NCI-H774 (cell line): ENCODE measurements at regions not wholly inside any gene's neighbourhood (a gene's known extent, or its start where the extent isn't known, plus 50 kb on each side); places are given as distances from the start of the nearest gene placed in this dataset.
"Not testable (repeated sequence)": the region's sequence is repeated elsewhere in the genome, so short reads cannot be mapped to it uniquely, and the experiment has no call there.

ENCODE experiments used
- DNase-seq: peaks from one replicate; lab custom pipeline; 2025; lab: John Stamatoyannopoulos, UW

DNA sequence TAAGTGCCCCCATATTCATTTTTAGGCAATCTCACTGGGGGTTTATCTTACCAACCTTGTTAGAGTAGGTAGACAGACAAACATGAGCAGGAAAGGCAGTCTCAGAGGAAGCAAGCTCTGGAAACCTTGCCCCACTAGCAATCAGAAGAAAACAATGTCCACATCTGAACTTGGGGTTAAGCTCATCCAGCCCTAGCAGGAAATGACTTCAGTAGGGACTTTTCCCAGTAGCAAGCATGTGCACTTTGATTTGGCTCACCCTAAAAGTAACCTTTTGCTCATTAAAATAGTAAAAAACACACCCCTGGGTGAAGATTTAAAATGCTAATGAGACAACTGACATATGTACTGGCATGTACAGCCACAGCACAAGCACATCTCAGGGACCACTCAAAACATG lies 175.5 kb downstream of the AKAIN1 start:
- DNase-seq: no peak

DNA sequence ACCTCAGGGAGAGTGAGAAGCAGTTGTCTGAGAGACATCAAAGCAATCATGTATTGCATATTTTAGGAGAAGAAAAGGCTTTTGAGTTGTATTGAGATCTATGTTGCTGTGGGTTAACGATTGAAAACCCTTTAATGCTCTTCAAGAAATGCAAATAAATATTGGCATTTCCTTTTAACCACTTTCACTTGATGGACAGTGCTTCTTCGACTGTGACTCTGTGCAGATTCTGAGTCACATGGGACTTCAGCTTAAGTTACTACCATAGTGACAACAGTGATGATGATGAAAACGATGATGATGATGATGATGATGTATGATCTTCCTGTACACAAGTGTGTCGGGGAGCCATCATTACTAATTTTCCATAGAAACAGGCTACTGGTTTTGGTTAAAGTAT lies 181.8 kb downstream of the AKAIN1 start:
- no peak for DNase-seq

DNA sequence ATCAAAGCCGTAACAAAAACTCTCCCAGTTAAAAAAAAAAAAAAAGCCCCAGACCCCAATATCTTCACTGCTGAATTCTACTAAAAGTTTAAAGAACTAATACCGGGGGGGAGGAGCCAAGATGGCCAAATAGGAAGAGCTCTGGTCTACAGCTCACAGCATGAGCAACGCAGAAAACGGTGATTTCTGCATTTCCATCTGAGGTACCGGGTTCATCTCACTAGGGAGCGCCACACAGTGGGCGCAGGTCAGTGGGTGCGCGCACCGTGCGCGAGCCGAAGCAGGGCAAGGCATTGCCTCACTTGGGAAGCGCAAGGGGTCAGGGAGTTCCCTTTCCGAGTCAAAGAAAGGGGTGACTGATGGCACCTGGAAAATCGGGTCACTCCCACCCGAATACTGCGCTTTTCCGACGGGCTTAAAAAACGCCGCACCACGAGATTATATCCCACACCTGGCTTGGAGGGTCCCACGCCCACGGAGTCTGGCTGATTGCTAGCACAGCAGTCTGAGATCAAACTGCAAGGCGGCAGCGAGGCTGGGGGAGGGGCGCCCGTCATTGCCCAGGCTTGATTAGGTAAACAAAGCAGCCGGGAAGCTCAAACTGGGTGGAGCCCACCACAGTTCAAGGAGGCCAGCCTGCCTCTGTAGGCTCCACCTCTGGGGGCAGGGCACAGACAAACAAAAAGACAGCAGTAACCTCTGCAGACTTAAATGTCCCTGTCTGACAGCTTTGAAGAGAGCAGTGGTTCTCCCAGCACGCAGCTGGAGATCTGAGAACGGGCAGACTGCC lies 192.8 kb downstream of the AKAIN1 start:
- not testable (repeated sequence) for DNase-seq

DNA sequence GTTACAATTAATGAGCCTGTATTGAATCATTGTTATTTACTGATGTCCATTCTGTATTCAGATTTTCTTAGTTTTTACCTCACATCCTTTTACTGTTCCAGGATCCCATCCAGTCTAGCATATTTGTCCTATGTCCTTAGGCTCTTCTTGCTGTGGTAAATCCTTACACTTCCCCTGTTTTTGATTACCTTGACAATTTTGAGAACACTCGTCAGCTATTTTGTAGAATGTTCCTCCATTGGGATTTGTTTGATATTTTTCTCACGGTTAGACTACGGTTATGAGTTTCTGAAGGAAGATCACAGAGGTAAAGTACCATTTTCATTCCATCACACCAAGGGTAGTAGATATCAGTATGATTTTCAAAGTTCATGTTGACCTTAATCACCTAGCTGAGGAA lies 202.3 kb downstream of the AKAIN1 start:
- no peak for DNase-seq

DNA sequence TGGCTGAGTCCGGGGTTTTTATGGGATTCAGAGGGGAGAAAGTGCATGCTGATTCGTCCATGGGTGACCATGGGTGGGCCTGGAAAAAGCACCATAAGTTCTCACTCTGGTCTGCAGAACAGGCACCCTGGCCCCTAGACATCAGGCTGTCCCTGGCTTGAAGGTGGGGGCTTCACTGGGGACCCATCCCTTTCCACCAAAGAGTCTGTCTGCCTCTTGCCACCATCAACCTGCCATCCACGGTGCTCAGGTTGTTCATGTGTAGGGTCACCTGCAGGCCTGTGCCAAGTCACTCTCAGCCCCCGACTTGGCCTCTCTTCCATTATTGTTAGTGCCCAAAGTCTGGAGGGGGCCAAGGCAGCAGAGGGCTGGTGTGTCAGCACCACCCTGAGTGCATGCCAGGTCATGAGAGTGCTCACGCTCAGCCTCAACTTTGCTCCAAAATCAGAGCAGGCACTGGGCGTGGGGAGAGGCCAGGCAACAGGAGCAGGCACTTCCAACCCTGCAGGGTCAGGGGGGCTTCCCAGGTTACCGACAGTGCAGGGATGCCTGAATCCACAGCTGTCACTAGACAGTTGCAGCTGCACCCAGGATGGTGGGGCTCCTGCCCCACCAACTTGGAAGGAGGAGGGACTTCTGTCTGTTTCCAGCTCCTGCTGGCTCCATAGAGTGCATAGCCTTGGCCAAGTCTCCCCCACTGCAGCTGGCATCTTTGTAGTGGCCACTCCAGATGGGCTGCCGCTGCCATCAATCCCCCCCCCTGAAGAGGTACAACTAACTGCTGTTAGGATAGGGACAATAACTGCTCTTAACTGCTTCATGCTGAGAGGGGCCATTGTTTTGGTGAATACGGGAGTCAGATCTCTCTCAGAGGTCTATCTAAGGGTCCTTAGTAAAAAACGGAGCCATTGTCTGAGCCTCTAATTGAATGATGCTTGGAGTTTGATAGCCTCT lies 209.3 kb downstream of the AKAIN1 start:
- no peak for DNase-seq

DNA sequence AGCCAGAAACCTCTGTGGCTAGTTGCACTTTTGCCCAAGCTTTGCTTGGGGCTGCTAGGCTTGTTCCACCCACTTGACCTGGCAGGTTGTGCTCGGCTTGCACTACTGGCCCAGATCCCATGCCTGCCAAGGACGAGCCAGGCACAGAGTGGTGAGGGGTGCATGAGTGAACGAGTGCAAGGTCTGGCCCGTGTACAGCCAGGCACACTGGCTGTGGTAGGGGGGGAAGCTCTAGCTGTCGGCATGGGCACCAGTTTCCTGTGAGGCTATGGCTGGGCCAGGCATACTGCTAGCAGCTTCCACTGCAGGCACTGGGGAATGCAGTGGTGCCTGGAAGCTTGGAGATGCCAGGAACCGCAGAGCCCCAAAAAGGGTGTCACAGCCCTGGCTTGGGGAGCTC lies 210.4 kb downstream of the AKAIN1 start:
- no peak for DNase-seq

DNA sequence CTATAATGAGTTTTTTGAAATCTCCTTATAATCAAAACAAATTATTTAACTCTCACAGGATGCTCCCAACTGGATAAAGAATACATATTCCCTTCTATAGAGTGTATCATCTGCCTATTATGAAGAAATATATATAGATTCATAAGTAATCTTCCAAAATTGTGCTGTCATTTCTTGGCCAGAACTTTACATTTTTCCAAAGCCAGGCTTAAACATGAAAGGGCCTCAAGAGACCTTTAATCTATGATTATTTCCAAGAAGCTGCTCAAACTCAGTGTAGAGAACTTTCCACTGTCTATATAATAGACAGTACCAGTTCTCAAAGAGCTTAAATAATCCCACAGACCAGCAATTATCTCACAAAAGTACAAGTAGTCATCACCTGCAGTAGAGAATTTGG lies 211.0 kb downstream of the AKAIN1 start:
- no peak for DNase-seq

DNA sequence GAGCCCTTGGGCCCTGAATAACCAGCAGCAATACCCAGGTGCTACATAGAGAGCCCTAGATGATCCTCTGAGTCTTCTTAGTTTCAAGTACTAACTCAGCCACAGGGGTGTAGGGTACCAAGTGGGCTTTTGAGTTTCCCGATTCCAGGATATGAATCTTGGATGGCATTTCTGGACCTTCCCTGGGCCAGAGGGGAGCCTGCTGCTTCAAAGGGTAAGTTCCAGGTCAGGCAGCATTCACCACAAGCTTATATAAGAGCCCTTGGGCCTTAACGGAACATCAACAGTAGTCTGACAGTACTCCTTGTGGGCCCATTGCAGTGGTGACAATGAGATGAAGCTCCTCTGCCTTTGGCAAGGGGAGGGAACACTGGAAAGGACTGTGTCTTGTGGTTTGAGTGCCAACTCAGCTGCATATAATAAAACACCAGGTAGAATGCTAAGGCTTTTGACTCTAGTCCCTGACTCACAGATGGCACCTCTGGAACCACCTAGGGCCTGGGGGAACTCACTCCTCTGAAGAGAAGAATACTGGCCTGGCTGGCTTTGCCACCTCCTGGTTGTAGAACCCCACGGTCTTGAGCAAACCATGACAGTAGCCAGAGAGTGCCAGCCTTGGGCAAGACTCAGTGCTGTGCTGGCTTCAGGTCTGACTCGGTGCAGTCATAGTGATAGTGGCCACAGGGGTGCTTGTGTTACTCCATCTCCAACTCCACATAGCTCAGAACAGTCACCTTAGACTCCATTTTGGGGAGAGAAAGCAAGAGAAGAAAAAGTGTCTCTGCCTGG lies 235.7 kb downstream of the AKAIN1 start:
- no peak for DNase-seq

DNA sequence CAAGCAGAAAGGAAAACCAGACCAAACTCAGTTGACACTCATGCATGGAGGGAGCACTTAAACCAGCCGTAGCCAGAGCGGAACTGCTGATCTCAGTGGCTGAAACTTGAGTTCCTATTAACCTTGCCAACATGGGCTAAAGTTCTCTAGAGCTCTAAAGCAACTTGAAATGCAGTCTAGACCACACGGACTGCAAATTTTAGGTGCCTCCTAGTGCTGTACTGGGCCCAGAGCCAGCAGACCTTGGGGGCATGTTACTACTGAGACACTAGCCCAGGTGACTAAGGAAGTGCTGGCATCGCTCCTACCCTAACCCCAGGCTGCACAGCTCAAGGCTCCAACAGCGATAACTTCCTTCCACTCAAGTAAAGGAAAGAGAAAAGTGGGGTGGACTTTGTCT lies 236.5 kb downstream of the AKAIN1 start:
- no peak for DNase-seq

DNA sequence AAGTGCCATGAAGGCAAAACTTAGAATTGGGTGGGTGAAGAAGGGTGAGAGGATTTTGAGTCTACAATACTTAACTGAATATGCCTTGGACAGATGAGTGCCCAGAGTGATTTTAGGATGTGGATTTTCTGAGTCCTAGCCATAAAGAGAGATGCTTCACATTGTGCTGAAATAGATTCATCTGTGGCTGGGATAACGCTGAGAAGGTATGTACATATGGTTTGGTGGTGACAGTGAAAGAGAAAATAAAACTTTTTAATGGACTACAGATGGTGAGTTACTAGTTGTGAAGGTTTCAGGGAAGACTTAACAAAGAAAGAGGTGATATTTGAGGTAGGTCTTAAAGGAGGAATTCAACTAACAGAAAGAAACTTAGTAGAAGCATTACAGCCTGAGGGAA lies 265.8 kb downstream of the AKAIN1 start:
- DNase-seq: no peak

DNA sequence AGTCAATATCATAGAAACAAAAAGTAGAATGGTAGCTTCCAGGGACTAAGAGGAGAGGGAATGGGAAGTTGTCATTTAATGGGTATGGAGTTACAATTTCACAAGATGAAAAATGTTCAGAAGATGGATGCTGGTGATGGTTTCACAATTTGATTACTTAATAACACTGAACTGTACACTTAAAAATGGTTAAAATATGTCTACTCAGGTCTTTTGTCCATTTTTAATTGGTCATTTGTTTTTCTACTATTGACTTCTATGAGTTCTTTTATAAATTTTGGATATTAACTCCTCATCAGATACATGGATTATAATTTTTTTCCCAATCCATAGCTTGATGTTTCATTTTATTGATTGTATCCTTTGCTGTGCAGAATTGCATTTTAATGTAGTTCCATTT lies 275.5 kb downstream of the AKAIN1 start:
- no peak for DNase-seq

DNA sequence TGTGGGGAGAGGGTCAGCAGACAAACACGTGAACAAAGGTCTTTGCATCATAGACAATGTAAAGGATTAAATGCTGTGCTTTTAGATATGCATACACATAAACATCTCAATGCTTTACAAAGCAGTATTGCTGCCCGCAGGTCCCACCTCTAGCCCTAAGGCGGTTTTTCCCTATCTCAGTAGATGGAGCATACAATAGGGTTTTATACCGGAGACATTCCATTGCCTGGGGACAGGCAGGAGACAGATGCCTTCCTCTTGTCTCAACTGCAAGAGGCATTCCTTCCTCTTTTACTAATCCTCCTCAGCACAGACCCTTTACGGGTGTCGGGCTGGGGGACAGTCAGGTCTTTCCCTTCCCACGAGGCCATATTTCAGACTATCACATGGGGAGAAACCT lies 279.5 kb downstream of the AKAIN1 start:
- not testable (repeated sequence) for DNase-seq

DNA sequence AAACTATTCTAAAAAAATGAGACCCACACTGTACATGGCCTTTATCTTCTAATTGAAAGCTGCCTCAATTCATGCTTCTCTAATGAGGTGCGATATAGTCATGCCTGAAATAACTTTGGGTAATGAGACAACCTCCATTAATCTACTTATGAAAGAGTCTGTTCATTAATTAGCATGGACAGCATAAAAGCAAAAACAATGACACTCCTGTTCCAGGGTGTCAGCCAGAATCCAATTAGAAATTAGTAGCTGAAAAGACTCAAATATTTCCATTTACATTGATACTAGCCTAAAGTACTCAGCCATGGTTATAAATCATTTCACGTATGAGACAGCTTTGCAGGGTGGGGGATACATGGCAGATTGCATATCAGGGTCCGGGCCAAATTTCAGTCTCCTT lies 288.7 kb downstream of the AKAIN1 start:
- no peak for DNase-seq

DNA sequence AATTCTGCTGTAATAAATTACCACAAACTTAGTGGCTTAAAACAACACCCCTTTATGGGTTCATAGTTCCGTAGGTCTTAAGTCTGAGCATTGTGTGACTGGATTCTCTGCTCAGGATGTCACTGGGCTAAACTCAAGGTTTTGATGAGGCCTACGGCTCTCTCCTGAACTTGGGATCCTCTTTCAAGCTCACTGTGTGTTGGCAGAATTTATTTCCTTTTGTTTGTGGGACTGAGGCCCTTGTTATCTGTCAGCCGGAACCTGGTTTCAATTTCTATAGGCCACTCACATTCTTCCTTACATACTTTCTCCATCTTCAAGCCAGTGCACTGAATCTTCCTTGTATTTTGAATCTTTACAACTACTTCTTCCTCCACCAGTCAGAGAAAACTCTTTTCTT lies 290.2 kb downstream of the AKAIN1 start:
- no peak for DNase-seq

DNA sequence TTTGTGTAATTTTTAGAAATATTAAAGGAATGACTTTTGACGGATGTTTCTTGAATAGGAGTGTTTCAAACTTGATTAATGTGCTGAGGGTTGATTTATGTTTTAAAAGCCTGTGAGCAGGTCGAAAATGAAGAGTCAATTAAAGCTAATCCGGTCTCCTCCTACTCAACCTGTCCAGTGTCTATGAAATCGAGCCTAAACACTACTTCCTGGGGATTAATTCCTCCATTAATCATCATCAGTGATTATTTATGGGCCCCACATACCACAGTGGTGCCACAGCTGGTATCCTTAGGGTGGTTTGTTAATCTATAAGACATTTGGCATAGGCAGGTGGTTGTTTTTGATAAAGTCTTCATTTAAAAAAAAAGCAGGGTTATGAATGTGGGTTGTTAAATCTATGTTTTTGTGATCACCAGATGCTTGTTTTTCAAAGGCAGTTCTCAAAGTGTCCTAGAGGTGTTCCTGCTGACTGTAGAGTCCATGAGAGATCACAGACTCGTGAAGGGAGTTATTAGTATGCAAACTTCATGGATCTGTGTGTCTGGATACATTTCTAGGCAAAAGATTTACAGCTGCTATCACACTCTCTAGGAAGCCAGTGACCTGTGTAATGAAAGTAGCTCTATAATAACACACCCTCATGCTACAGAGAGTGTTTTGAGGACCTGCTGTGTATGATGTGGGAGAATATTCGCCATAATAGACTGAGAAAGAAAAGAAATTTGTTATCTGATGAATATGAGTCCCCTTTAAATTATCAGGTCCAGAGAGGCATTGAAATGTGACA lies 308.6 kb downstream of the AKAIN1 start:
- no peak for DNase-seq

DNA sequence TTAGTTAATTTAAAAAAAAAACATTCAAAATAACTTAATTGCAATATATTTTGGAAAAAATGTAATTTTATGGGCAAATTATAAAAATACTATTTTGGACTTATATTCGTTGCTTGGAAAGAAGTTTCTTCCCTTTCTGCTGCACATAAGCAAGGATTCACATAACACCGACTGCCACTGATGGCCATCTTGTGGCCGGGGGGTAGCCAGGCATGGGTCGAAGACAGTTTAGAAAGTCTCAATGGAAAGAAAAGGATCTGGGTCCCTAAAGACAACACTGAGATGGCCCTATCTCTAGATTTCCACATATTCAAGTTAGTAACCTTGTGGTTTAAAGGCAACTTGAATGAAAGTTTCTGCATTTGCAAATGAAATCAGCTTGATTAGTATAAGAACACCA lies 318.6 kb downstream of the AKAIN1 start:
- no peak for DNase-seq

DNA sequence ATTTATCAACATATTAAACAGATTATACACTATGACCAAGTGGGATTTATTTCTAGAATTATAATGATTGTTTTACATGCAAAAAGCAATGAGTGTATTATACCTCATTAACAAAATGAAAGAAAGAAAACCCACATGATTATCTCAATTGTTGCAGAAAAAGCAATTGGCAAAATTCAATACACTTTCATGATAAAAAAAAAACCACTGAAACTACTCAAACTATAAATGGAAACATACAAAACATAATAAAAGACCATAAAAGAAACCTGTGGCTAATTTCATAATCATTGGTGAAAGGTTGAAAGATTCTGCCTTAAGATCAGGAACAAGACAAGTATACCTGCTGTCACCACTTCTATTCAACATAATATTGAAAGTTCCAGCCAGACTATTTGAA lies 325.9 kb downstream of the AKAIN1 start:
- DNase-seq: no peak

DNA sequence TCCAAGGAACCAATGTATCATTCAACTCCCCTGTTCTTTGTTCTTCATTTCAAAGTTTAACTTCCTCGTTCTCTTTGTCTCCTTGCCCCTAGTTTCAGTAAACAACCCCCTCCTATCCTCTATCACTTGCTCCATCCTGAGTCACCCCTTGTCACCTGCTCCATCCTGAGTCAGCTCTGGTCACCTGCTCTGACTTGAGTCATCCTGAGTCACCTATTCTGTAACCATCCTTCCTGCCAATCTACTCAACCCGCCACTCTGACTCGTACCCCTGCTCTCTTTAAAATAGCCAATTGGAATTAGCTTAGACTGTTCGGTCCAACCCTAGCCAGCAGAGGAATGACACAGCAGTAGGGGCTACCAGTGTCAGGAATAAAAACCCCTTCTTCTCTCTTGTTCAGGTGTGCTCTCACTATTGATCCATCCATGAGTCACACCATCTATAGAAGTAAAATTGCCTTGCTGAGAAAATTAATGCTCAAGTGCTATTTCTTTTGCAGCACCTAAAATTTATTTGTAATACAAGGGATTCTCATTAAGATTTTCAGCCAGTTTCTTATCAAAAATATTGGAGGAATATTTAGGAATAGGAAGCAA lies 326.8 kb downstream of the AKAIN1 start:
- DNase-seq: no peak

DNA sequence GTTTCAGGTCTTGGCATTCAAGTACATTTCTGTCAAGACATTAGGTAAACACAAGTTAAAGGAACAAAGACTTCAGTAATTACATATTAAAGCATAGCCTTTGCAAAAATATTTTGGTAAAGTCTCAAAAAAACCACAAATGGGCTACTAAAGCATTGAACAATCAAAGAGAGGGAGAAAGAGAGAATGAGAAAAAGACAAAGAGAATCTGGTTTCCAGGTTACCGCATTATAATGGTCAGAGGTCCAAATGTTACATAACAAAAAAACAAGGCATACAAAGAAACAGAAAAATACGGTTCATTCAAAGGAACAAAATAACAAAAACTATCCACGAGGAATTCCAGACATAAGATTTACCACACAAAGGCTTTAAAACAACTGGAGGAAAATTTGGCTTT lies 327.9 kb downstream of the AKAIN1 start:
- DNase-seq: no peak

DNA sequence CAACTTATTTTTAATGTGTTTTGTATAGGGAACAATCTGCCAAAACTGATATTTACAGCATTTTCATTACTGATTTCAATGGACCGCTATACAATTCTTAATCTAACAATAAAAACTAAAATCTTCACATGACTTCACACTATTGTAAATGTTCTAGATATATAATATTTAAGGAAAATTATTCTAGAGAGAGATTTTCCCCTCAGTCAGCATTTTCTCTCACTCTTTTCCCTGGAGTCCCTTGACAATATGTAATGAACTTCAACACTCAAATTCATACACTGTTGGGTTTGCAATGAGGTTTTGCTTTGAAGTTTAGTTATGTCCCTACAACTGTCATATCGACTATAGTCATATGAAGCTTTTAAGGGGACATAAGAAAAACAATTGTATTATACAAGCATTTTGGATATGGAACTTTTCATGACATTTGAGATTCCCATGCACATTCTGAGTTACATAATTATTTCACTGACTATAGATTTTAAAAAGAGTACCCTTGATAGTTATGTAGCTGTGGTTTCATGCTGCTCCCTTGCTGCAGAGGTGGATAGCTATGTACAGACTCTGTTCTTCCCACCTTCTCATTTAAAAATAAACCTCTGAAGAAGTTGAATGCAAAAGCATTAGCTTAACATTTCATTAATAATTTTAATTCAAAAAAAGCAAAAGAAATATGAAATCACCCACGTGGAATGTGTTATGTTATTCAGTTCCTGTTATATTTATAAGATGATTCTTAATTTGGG lies 338.5 kb downstream of the AKAIN1 start:
- DNase-seq: no peak

DNA sequence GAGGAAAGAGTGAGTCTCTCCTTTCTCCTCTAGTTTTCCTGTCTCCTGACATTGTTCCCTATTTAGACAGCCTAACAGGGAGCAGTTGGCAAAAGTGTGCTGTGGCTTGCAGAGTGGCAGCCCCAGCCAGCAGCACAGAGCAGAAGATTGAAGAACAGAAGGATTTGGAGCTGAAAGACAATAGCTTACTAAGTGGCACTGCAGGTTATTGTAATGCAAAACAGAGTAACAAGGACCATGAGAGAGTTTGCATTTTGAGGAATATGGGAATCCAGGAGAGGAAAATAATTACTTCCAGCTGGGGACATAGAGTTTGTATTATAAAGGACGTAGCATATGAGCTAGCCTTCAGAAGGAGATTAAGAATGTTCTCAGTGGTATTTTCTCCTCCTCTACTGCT lies 342.4 kb downstream of the AKAIN1 start:
- DNase-seq: no peak
